ENCODE measurements at regions not wholly inside any gene's neighbourhood (a gene's known extent, or its start where the extent isn't known, plus 50 kb on each side); places are given as distances from the start of the nearest gene placed in this dataset.

DNA sequence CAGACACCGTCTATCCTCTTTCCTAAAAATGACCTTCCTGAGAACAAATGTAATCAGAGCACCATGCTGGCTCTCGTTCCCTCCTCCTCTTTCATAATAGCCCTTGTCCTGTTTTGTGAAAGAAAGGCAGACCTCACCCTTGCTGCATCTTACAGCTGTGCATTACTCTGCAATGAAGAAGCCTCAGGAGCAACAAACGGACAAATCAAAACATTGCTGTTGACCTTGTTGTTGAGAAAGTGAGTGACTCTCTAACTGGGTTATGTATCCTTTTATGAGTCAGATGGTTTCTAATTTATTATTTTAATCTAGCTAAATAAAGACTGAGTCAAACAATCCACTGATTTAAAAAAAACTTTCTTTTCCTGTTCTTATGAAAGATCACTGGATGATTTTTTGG, 180.9 kb downstream of the RPS29 start:
- no peak overlapping the region for H3K27ac ChIP-seq
- DNase-seq, result no peak
- H3K27me3 ChIP-seq (ENCODE audit: insufficient read depth in 3 of 3, low read length in 2 of 3), result no peaks in the 10 kb centered on the region
- no peaks in the 10 kb centered on the region for H3K36me3 ChIP-seq (ENCODE audit: insufficient read depth in 1 of 2, low read depth in 1 of 2)
- no peaks in the 10 kb centered on the region for H3K9me3 ChIP-seq
- no peaks in the 10 kb centered on the region for H3K4me1 ChIP-seq
- intact Hi-C loops (cut with DNase I), result no loop called here
- ATAC-seq, result no peak
- no peak overlapping the region for H3K4me3 ChIP-seq
- WGBS, 3 donors, result 28 to 41% (median 37%) methylated on average over 3 of the region's 3 CpGs
- TF ChIP-seq, protein P1, sequence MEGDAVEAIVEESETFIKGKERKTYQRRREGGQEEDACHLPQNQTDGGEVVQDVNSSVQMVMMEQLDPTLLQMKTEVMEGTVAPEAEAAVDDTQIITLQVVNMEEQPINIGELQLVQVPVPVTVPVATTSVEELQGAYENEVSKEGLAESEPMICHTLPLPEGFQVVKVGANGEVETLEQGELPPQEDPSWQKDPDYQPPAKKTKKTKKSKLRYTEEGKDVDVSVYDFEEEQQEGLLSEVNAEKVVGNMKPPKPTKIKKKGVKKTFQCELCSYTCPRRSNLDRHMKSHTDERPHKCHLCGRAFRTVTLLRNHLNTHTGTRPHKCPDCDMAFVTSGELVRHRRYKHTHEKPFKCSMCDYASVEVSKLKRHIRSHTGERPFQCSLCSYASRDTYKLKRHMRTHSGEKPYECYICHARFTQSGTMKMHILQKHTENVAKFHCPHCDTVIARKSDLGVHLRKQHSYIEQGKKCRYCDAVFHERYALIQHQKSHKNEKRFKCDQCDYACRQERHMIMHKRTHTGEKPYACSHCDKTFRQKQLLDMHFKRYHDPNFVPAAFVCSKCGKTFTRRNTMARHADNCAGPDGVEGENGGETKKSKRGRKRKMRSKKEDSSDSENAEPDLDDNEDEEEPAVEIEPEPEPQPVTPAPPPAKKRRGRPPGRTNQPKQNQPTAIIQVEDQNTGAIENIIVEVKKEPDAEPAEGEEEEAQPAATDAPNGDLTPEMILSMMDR (IDR thresholded peaks at IDR 0.05), result no peak

GRCh38 chr14:49401373-49401772, 184.8 kb downstream of the RPS29 start:
- ATAC-seq (no peak), DNase-seq (no peak)
- H3K4me1 ChIP-seq, result no peaks in the 10 kb centered on the region
- H3K9me3 ChIP-seq, result no peaks in the 10 kb centered on the region
- no peak overlapping the region for H3K4me3 ChIP-seq
- 68 to 79% (median 71%) methylated on average over 2 of the region's 2 CpGs for WGBS, 3 donors
- no peak overlapping the region for H3K27ac ChIP-seq
- intact Hi-C loops (cut with DNase I), result no loop called here
- TF ChIP-seq, protein P1 (IDR thresholded peaks at IDR 0.05), result no peak
- H3K27me3 ChIP-seq (ENCODE audit: insufficient read depth in 3 of 3, low read length in 2 of 3), result no peaks in the 10 kb centered on the region
- no peaks in the 10 kb centered on the region for H3K36me3 ChIP-seq (ENCODE audit: insufficient read depth in 1 of 2, low read depth in 1 of 2)

- Histone ChIP-seq H3K4me3 (no peak overlapping the region), H3K27me3 (ENCODE audit: insufficient read depth in 3 of 3, low read length in 2 of 3) (no peaks in the 10 kb centered on the region), H3K27ac (no peak overlapping the region), H3K36me3 (ENCODE audit: insufficient read depth in 1 of 2, low read depth in 1 of 2) (no peaks in the 10 kb centered on the region), H3K4me1 (no peaks in the 10 kb centered on the region), H3K9me3 (no peaks in the 10 kb centered on the region)
- DNase-seq, result no peak
- intact Hi-C loops (cut with DNase I), result no loop called here
- no peak for ATAC-seq
- TF ChIP-seq, protein P1 (IDR thresholded peaks at IDR 0.05), result no peak
Observed at GRCh38 chr14:49396801-49397200, 189.4 kb downstream of the RPS29 start.

DNA sequence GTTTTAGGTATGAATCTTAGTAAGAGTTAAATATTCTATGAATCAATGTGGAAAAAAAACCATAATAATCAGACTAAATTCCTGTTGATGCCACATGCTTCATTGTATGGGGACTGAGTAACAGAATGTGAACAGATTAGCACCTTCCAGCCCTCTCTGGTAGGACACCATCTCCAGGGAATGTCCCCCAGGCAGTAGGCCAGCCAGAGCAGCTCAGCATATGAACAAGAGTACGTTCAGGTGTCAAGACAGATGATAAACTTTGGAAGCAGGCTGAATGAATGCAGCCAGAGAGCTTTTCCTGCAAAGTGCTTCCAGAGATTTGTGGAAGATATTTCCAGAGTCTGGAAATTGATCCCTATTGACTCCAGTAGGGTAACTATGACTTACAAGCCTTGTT, 204.4 kb downstream of the RPS29 start:
- TF ChIP-seq, protein P1 (IDR thresholded peaks at IDR 0.05), result no peak
- WGBS, 3 donors, result 21 to 50% (median 25%) methylated on average over 1 of the region's 1 CpG
- intact Hi-C loops (cut with DNase I), result no loop called here
- Histone ChIP-seq H3K27ac (no peak overlapping the region), H3K4me3 (no peak overlapping the region), H3K36me3 (ENCODE audit: insufficient read depth in 1 of 2, low read depth in 1 of 2) (no peaks in the 10 kb centered on the region), H3K4me1 (no peaks in the 10 kb centered on the region), H3K9me3 (no peaks in the 10 kb centered on the region), H3K27me3 (ENCODE audit: insufficient read depth in 3 of 3, low read length in 2 of 3) (no peaks in the 10 kb centered on the region)
- ATAC-seq, result no peak
- no peak for DNase-seq

- WGBS, 3 donors, result 69 to 82% (median 79%) methylated on average over 3 of the region's 3 CpGs
Observed at GRCh38 chr14:49367696-49368095, 218.5 kb downstream of the RPS29 start.

More at GRCh38 chr14:49367696-49368095, 218.5 kb downstream of the RPS29 start:
- Histone ChIP-seq H3K9me3 (no peaks in the 10 kb centered on the region), H3K36me3 (ENCODE audit: insufficient read depth in 1 of 2, low read depth in 1 of 2) (no peaks in the 10 kb centered on the region), H3K27ac (no peak overlapping the region), H3K4me1 (no peaks in the 10 kb centered on the region), H3K27me3 (ENCODE audit: insufficient read depth in 3 of 3, low read length in 2 of 3) (no peaks in the 10 kb centered on the region), H3K4me3 (no peak overlapping the region)
- TF ChIP-seq, protein P1 (IDR thresholded peaks at IDR 0.05), result no peak
- ATAC-seq (no peak), DNase-seq (no peak)
- intact Hi-C loops (cut with DNase I), result no loop called here

All from psoas muscle (tissue), 7 donors.